ENCODE measurements at regions not wholly inside any gene's neighbourhood (a gene's known extent, or its start where the extent isn't known, plus 50 kb on each side); places are given as distances from the start of the nearest gene placed in this dataset.

GRCh38 chr12:124478985-124479645 lies 88.3 kb downstream of the NCOR2 start:
- TF ChIP-seq STAT1 (conservative IDR thresholded peaks at IDR 0.05) (no peak), BCL3 (IDR thresholded peaks at IDR 0.05; ENCODE audit: borderline replicate concordance, insufficient read depth, low read depth, low read length, poor library complexity, severe bottlenecking) (peak; percentile 98), POLR2A (IDR thresholded peaks at IDR 0.05; ENCODE audit: low read depth, low read length) (0 out of 2 replicates have a peak, but pooled peaks have one; percentile 50), HSF1 (IDR thresholded peaks at IDR 0.05; ENCODE audit: low read depth, low read length) (no peak), CHD2 (IDR thresholded peaks at IDR 0.05; ENCODE audit: borderline replicate concordance, low read depth, low read length) (0 out of 2 replicates have a peak, but pooled peaks have one; percentile 31), TCF3 (IDR thresholded peaks at IDR 0.05; ENCODE audit: borderline replicate concordance, insufficient read depth, low read depth, low read length) (peak; percentile 77; the same call in 1 of the 2 replicates), TAF1 (IDR thresholded peaks at IDR 0.05; ENCODE audit: borderline replicate concordance, low read depth, low read length) (no peak), ATF3 (IDR thresholded peaks at IDR 0.05; ENCODE audit: borderline replicate concordance, extremely low read depth, low read depth, low read length) (no peak), PBX3 (IDR thresholded peaks at IDR 0.05; ENCODE audit: insufficient replicate concordance, low read depth, low read length) (peak; percentile 66), ZNF622 (IDR thresholded peaks at IDR 0.05) (no peak), CEBPZ (IDR thresholded peaks at IDR 0.05; ENCODE audit: low read depth, low read length) (no peak), ZBED1 (IDR thresholded peaks at IDR 0.05; ENCODE audit: borderline replicate concordance) (no peak), NFIC (IDR thresholded peaks at IDR 0.05; ENCODE audit: low read depth, low read length) (peak; percentile 44; the same call in 1 of the 2 replicates), ZNF24 (IDR thresholded peaks at IDR 0.05) (no peak), BMI1 (IDR thresholded peaks at IDR 0.05; ENCODE audit: borderline replicate concordance) (no peak), KDM1A (IDR thresholded peaks at IDR 0.05; ENCODE audit: borderline replicate concordance) (no peak)
- CTCF ChIA-PET: interaction anchor here (1.5 to 1.8 kb wide), 2 partner anchors 13 to 15 kb away, joined by 4 to 8 read pairs; no protein-coding TSS in a partner anchor

More at GRCh38 chr12:124478985-124479645, 88.3 kb downstream of the NCOR2 start:
- in situ Hi-C loops (cut with MboI) (no loop called here), intact Hi-C loops (cut with micrococcal nuclease; ENCODE audit: unreplicated experiment) (no loop called here)
- ChIA-PET POLR2A (interaction anchor here (1.4 to 1.6 kb wide), 3 partner anchors 13 to 25 kb away, joined by 3 to 5 read pairs (median 4); no protein-coding TSS in a partner anchor), SMC1A (ENCODE audit: uncharacterized antibody, unreplicated experiment) (interaction anchor here (0.9 to 2.0 kb wide), 5 partner anchors 15 to 49 kb away, joined by 3 to 7 read pairs (median 6); no protein-coding TSS in a partner anchor), RAD21 (ENCODE audit: unreplicated experiment) (interaction anchor here (1.9 kb wide), 1 partner anchor 15 kb away, joined by 6 read pairs; no protein-coding TSS in a partner anchor)
- BruUV-seq (replicated peaks): no TSS peak
- Histone ChIP-seq H3K27ac (ENCODE audit: control insufficient read depth, insufficient read depth) (peak overlapping the region; percentile 71), H3K9ac (ENCODE audit: control insufficient read depth, insufficient read depth, low read length) (no peak overlapping the region), H3K36me3 (ENCODE audit: control insufficient read depth in 2 of 2, insufficient read depth in 2 of 2, low read length in 1 of 2) (peaks cover 9 to 56% of the 10 kb centered on the region in 2 experiments), H3K4me3 (no peak overlapping the region), H3K9me3 (replicated peaks; ENCODE audit: control insufficient read depth, insufficient read depth, low read length) (peaks cover 41% of the 10 kb centered on the region), H3K4me1 (ENCODE audit: control insufficient read depth, insufficient read depth, low read length) (peaks cover 55% of the 10 kb centered on the region), H2AFZ (ENCODE audit: control insufficient read depth, low read depth, low read length) (no peak overlapping the region), H3K4me2 (ENCODE audit: control insufficient read depth, insufficient read depth) (no peak overlapping the region; the same call in 1 of the 2 replicates), H3K27me3 (replicated peaks in 1 of 2; ENCODE audit: control insufficient read depth in 2 of 2, insufficient read depth in 2 of 2, low read length in 1 of 2) (no peaks in the 10 kb centered on the region), H4K20me1 (ENCODE audit: control insufficient read depth, insufficient read depth) (no peaks in the 10 kb centered on the region), H3K79me2 (ENCODE audit: control insufficient read depth, insufficient read depth, low read length) (peaks cover 24% of the 10 kb centered on the region)
- no peak for ATAC-seq
- WGBS (ENCODE audit: insufficient coverage, insufficient replicate concordance, low lambda C conversion rate, missing lambda C conversion rate): 96% methylated on average over 40 of the region's 42 CpGs
- FAIRE-seq: no peak
- DNase-seq (ENCODE audit: low read depth, low spot score): no peak

All from GM12878 (cell line).